HL-60 (cell line): ENCODE measurements at regions not wholly inside any gene's neighbourhood (a gene's known extent, or its start where the extent isn't known, plus 50 kb on each side); places are given as distances from the start of the nearest gene placed in this dataset.

Source experiments
- CTCF ChIP-seq: IDR thresholded peaks from one replicate; pipeline ENCODE4 v1.5.1; 2011; ENCODE audit warnings: low read length, control low read depth, inconsistent platforms; ENCODE audit not compliant: insufficient read depth
- POLR2AphosphoS5 ChIP-seq: IDR thresholded peaks from 2 replicates; pipeline ENCODE4 v1.6.1; 2012; ENCODE audit warnings: low read depth

GRCh38 chr10:35855155-35855947 is 213.3 kb upstream of the FZD8 start:
- TF ChIP-seq POLR2AphosphoS5 (no peak), CTCF (no peak)
